22Rv1 (cell line): ENCODE measurements at regions not wholly inside any gene's neighbourhood (a gene's known extent, or its start where the extent isn't known, plus 50 kb on each side); places are given as distances from the start of the nearest gene placed in this dataset.

Source experiments
- CTCF ChIP-seq: fragments of 450-650 bp; IDR thresholded peaks from 2 replicates; pipeline ENCODE4 v1.5.1; 2017; ENCODE audit warnings: mild to moderate bottlenecking
- ZFX ChIP-seq: fragments of 450-650 bp; IDR thresholded peaks from 2 replicates; pipeline ENCODE4 v1.6.1; 2017; ENCODE audit warnings: antibody characterized with exemption, borderline replicate concordance

DNA sequence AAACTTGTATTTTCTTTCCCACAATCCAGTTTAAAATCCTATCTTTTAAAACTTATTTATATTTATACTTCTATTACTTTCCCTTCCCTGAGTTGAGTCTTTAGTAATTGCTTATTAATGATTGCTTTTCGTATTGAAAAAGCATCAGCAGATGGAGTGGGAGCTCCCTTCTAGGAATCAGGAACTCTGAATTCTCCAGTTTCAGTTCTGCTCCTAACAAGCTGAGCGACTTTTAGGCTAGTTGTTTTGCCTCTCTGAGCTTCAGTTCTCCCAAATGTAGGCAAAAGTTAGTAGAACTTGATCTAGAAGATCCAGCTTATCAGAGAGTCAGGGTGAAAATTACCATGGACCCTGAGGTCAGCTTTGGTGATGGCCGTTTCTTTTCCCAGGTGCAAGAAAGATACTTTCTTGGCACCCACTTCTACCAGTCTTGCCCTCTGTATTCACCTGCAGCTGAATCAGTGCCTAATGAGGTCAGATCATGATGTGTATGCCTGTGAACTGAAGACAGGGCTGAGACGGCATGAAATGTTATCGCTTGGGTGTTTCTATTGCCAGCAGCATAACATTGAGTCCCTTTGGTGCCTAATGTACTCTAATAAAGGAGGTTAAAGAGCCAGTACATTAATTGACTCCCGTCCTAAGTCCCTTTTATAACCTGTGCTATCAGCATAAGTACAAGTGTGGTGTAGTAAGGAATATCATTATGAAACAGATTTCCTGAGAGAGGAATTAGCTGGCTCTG, 194.5 kb upstream of the TBC1D5 start:
- TF ChIP-seq CTCF (no peak), ZFX (no peak)
